ENCODE measurements at regions not wholly inside any gene's neighbourhood (a gene's known extent, or its start where the extent isn't known, plus 50 kb on each side); places are given as distances from the start of the nearest gene placed in this dataset.

- no peak for DNase-seq
These were observed 50.8 kb upstream of the KCNJ6 start for GRCh38 chr21:37967036-37967435.

- no peak for DNase-seq
These were observed 52.5 kb upstream of the KCNJ6 start for GRCh38 chr21:37968744-37969143.

- no peak for DNase-seq
These were observed 54.3 kb upstream of the KCNJ6 start for GRCh38 chr21:37970548-37970947.

GRCh38 chr21:37971390-37971950 is 55.2 kb upstream of the KCNJ6 start:
- no peak for DNase-seq

GRCh38 chr21:37974081-37974480 is 57.8 kb upstream of the KCNJ6 start:
- no peak for DNase-seq

- DNase-seq = no peak
These were observed 66.5 kb upstream of the KCNJ6 start for GRCh38 chr21:37982496-37983318.

GRCh38 chr21:37983336-37984095 is 67.3 kb upstream of the KCNJ6 start:
- no peak for DNase-seq

- no peak for DNase-seq
These were observed 68.2 kb upstream of the KCNJ6 start for GRCh38 chr21:37984416-37984815.

- no peak for DNase-seq
These were observed 69.7 kb upstream of the KCNJ6 start for GRCh38 chr21:37986000-37986399.

GRCh38 chr21:37986751-37987399 is 70.6 kb upstream of the KCNJ6 start:
- no peak for DNase-seq

- no peak for DNase-seq
These were observed 71.4 kb upstream of the KCNJ6 start for GRCh38 chr21:37987668-37988067.

- no peak for DNase-seq
These were observed 76.8 kb upstream of the KCNJ6 start for GRCh38 chr21:37993071-37993470.

- DNase-seq = no peak
These were observed 78.0 kb upstream of the KCNJ6 start for GRCh38 chr21:37994211-37994610.

- no peak for DNase-seq
These were observed 96.4 kb upstream of the KCNJ6 start for GRCh38 chr21:38012672-38013071.

GRCh38 chr21:38013741-38014140 is 97.5 kb upstream of the KCNJ6 start:
- DNase-seq = no peak

GRCh38 chr21:38014298-38014697 is 98.0 kb upstream of the KCNJ6 start:
- no peak for DNase-seq

- DNase-seq = no peak
These were observed 111.7 kb upstream of the KCNJ6 start for GRCh38 chr21:38027901-38028498.

GRCh38 chr21:38032082-38032801 is 116.0 kb upstream of the KCNJ6 start:
- DNase-seq = no peak

GRCh38 chr21:38036016-38036415 is 119.8 kb upstream of the KCNJ6 start:
- no peak for DNase-seq

GRCh38 chr21:38037416-38037815 is 121.2 kb upstream of the KCNJ6 start:
- no peak for DNase-seq

GRCh38 chr21:38039369-38039768 is 123.1 kb upstream of the KCNJ6 start:
- no peak for DNase-seq

GRCh38 chr21:38039841-38040240 is 123.6 kb upstream of the KCNJ6 start:
- DNase-seq = no peak

Data from activated CD8-positive, alpha-beta memory T cell treated with anti-CD3 and anti-CD28 coated beads, Interleukin-2, amount 50 U/mL, for 4 hours (primary cell).